IPS-18a (cell line): ENCODE measurements at regions not wholly inside any gene's neighbourhood (a gene's known extent, or its start where the extent isn't known, plus 50 kb on each side); places are given as distances from the start of the nearest gene placed in this dataset.
"Not testable (repeated sequence)": the region's sequence is repeated elsewhere in the genome, so short reads cannot be mapped to it uniquely, and the experiment has no call there.

Experiments
- H3K27ac ChIP-seq: one replicate; pipeline ENCODE4 v1.5.1; 2013; ENCODE audit warnings: low read length
- H3K27me3 ChIP-seq: one replicate; pipeline ENCODE4 v1.6.1; 2013; ENCODE audit warnings: mild to moderate bottlenecking, low read length; ENCODE audit not compliant: control insufficient read depth, insufficient read depth
- H3K36me3 ChIP-seq: one replicate; pipeline ENCODE4 v1.6.1; 2013; ENCODE audit warnings: low read depth, low read length; ENCODE audit not compliant: control insufficient read depth
- H3K4me1 ChIP-seq: one replicate; pipeline ENCODE4 v1.6.1; 2013; ENCODE audit warnings: low read depth, low read length; ENCODE audit not compliant: control insufficient read depth
- H3K4me3 ChIP-seq: one replicate; pipeline ENCODE4 v1.5.1; 2013; ENCODE audit warnings: low read length
- H3K9ac ChIP-seq: one replicate; pipeline ENCODE4 v1.6.1; 2013; ENCODE audit warnings: mild to moderate bottlenecking, low read length, moderate library complexity
- H3K9me3 ChIP-seq: one replicate; pipeline ENCODE4 v1.6.1; 2013; ENCODE audit warnings: low read depth, low read length; ENCODE audit not compliant: control insufficient read depth

- Histone ChIP-seq H3K27ac (no peak overlapping the region), H3K27me3 (no peaks in the 10 kb centered on the region), H3K4me3 (no peak overlapping the region), H3K9ac (no peak overlapping the region), H3K9me3 (no peaks in the 10 kb centered on the region), H3K36me3 (no peaks in the 10 kb centered on the region), H3K4me1 (no peaks in the 10 kb centered on the region)
These were observed 795.1 kb upstream of the DDX18 start for GRCh38 chr2:117019357-117019756.

GRCh38 chr2:117027646-117028045 is 786.8 kb upstream of the DDX18 start:
- Histone ChIP-seq H3K9me3 (no peaks in the 10 kb centered on the region), H3K9ac (no peak overlapping the region), H3K27ac (no peak overlapping the region), H3K27me3 (no peaks in the 10 kb centered on the region), H3K36me3 (no peaks in the 10 kb centered on the region), H3K4me1 (no peaks in the 10 kb centered on the region), H3K4me3 (no peak overlapping the region)

GRCh38 chr2:117028708-117029107 is 785.8 kb upstream of the DDX18 start:
- H3K27me3 ChIP-seq, H3K9me3 ChIP-seq, H3K36me3 ChIP-seq, H3K9ac ChIP-seq, H3K4me3 ChIP-seq, H3K27ac ChIP-seq, H3K4me1 ChIP-seq: not testable (repeated sequence)

GRCh38 chr2:117055499-117056375 is 758.8 kb upstream of the DDX18 start:
- no peaks in the 10 kb centered on the region for H3K27me3 ChIP-seq
- no peaks in the 10 kb centered on the region for H3K36me3 ChIP-seq
- no peak overlapping the region for H3K27ac ChIP-seq
- no peak overlapping the region for H3K4me3 ChIP-seq
- no peak overlapping the region for H3K9ac ChIP-seq
- no peaks in the 10 kb centered on the region for H3K4me1 ChIP-seq
- H3K9me3 ChIP-seq: no peaks in the 10 kb centered on the region

GRCh38 chr2:117056376-117056748 is 758.1 kb upstream of the DDX18 start:
- H3K9me3 ChIP-seq: no peaks in the 10 kb centered on the region
- H3K4me3 ChIP-seq: no peak overlapping the region
- no peaks in the 10 kb centered on the region for H3K4me1 ChIP-seq
- H3K27ac ChIP-seq: no peak overlapping the region
- no peaks in the 10 kb centered on the region for H3K27me3 ChIP-seq
- H3K36me3 ChIP-seq: no peaks in the 10 kb centered on the region
- H3K9ac ChIP-seq: no peak overlapping the region

- Histone ChIP-seq H3K27me3 (no peaks in the 10 kb centered on the region), H3K9me3 (no peaks in the 10 kb centered on the region), H3K9ac (no peak overlapping the region), H3K4me1 (no peaks in the 10 kb centered on the region), H3K27ac (no peak overlapping the region), H3K36me3 (no peaks in the 10 kb centered on the region), H3K4me3 (no peak overlapping the region)
These were observed 757.5 kb upstream of the DDX18 start for GRCh38 chr2:117057016-117057415.

- H3K9ac ChIP-seq: no peak overlapping the region
These were observed 756.1 kb upstream of the DDX18 start for GRCh38 chr2:117058366-117058765.

GRCh38 chr2:117064021-117064420 is 750.5 kb upstream of the DDX18 start:
- no peaks in the 10 kb centered on the region for H3K9me3 ChIP-seq
- H3K4me3 ChIP-seq: no peak overlapping the region
- no peaks in the 10 kb centered on the region for H3K27me3 ChIP-seq
- H3K9ac ChIP-seq: no peak overlapping the region
- no peak overlapping the region for H3K27ac ChIP-seq
- H3K36me3 ChIP-seq: no peaks in the 10 kb centered on the region
- H3K4me1 ChIP-seq: no peaks in the 10 kb centered on the region

More at GRCh38 chr2:117058366-117058765, 756.1 kb upstream of the DDX18 start:
- Histone ChIP-seq H3K27ac (no peak overlapping the region), H3K4me1 (no peaks in the 10 kb centered on the region), H3K27me3 (no peaks in the 10 kb centered on the region), H3K4me3 (no peak overlapping the region), H3K36me3 (no peaks in the 10 kb centered on the region), H3K9me3 (no peaks in the 10 kb centered on the region)

GRCh38 chr2:117065912-117066311 is 748.6 kb upstream of the DDX18 start:
- Histone ChIP-seq H3K4me1 (no peaks in the 10 kb centered on the region), H3K27me3 (no peaks in the 10 kb centered on the region), H3K27ac (no peak overlapping the region), H3K9ac (no peak overlapping the region), H3K9me3 (no peaks in the 10 kb centered on the region), H3K4me3 (no peak overlapping the region), H3K36me3 (no peaks in the 10 kb centered on the region)

- no peak overlapping the region for H3K4me3 ChIP-seq
- no peaks in the 10 kb centered on the region for H3K4me1 ChIP-seq
- H3K9ac ChIP-seq: no peak overlapping the region
- H3K27ac ChIP-seq: no peak overlapping the region
- H3K27me3 ChIP-seq: no peaks in the 10 kb centered on the region
- H3K9me3 ChIP-seq: no peaks in the 10 kb centered on the region
- no peaks in the 10 kb centered on the region for H3K36me3 ChIP-seq
These were observed 746.6 kb upstream of the DDX18 start for GRCh38 chr2:117067900-117068299.

GRCh38 chr2:117068371-117068770 is 746.1 kb upstream of the DDX18 start:
- Histone ChIP-seq H3K27ac (no peak overlapping the region), H3K4me3 (no peak overlapping the region)

GRCh38 chr2:117071556-117072102 is 742.9 kb upstream of the DDX18 start:
- H3K27ac ChIP-seq: no peak overlapping the region
- H3K9me3 ChIP-seq: no peaks in the 10 kb centered on the region

More at GRCh38 chr2:117068371-117068770, 746.1 kb upstream of the DDX18 start:
- no peaks in the 10 kb centered on the region for H3K27me3 ChIP-seq
- no peak overlapping the region for H3K9ac ChIP-seq
- no peaks in the 10 kb centered on the region for H3K4me1 ChIP-seq
- no peaks in the 10 kb centered on the region for H3K36me3 ChIP-seq
- H3K9me3 ChIP-seq: no peaks in the 10 kb centered on the region

More at GRCh38 chr2:117071556-117072102, 742.9 kb upstream of the DDX18 start:
- Histone ChIP-seq H3K36me3 (no peaks in the 10 kb centered on the region), H3K9ac (no peak overlapping the region), H3K4me3 (no peak overlapping the region), H3K27me3 (no peaks in the 10 kb centered on the region), H3K4me1 (no peaks in the 10 kb centered on the region)
